Astrocyte of the spinal cord (primary cell): ENCODE measurements at regions not wholly inside any gene's neighbourhood (a gene's known extent, or its start where the extent isn't known, plus 50 kb on each side); places are given as distances from the start of the nearest gene placed in this dataset.
A peak's percentile ranks its signal among the peaks of the same experiment; 100 is the strongest.

ENCODE experiments used
- DNase-seq: peaks from one replicate; pipeline ENCODE4 v3.0.0; 2011; ENCODE audit warnings: low read depth, low spot score
- H3K4me3 ChIP-seq: 2 replicates; pipeline ENCODE4 v1.5.1; 2011; ENCODE audit warnings: low read depth, mild to moderate bottlenecking, low read length, moderate library complexity
- in situ Hi-C: cut with HindIII; loops from 2 replicates; pipeline ENCODE4 v1.10.0; 2017; ENCODE audit warnings: low sequenced_read_pairs
- TF ChIP-seq, protein P1 (sequence below): IDR thresholded peaks from 2 replicates; pipeline ENCODE4 v1.5.1; 2012; ENCODE audit warnings: low read depth, mild to moderate bottlenecking, low read length, inconsistent platforms

GRCh38 chr11:15621565-15621964 lies 506.8 kb downstream of the INSC start:
- in situ Hi-C loops: no loop called here
- DNase-seq: no peak
- H3K4me3 ChIP-seq: no peak overlapping the region
- TF ChIP-seq, protein P1, sequence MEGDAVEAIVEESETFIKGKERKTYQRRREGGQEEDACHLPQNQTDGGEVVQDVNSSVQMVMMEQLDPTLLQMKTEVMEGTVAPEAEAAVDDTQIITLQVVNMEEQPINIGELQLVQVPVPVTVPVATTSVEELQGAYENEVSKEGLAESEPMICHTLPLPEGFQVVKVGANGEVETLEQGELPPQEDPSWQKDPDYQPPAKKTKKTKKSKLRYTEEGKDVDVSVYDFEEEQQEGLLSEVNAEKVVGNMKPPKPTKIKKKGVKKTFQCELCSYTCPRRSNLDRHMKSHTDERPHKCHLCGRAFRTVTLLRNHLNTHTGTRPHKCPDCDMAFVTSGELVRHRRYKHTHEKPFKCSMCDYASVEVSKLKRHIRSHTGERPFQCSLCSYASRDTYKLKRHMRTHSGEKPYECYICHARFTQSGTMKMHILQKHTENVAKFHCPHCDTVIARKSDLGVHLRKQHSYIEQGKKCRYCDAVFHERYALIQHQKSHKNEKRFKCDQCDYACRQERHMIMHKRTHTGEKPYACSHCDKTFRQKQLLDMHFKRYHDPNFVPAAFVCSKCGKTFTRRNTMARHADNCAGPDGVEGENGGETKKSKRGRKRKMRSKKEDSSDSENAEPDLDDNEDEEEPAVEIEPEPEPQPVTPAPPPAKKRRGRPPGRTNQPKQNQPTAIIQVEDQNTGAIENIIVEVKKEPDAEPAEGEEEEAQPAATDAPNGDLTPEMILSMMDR: no peak

- TF ChIP-seq, protein P1: no peak
- DNase-seq: no peak
- in situ Hi-C loops: no loop called here
- H3K4me3 ChIP-seq: no peak overlapping the region
These were observed 507.6 kb downstream of the INSC start for GRCh38 chr11:15622231-15622890.

- TF ChIP-seq, protein P1: no peak
- no peak overlapping the region for H3K4me3 ChIP-seq
- in situ Hi-C loops: no loop called here
- no peak for DNase-seq
These were observed 510.0 kb downstream of the INSC start for GRCh38 chr11:15624701-15625100.

GRCh38 chr11:15625691-15626090 lies 511.0 kb downstream of the INSC start:
- in situ Hi-C loops: no loop called here
- no peak overlapping the region for H3K4me3 ChIP-seq
- DNase-seq: no peak
- TF ChIP-seq, protein P1: no peak

- TF ChIP-seq, protein P1: no peak
- H3K4me3 ChIP-seq: no peak overlapping the region
- peak; percentile 35 for DNase-seq
- in situ Hi-C loops: no loop called here
These were observed 512.8 kb downstream of the INSC start for GRCh38 chr11:15627560-15627959.

- in situ Hi-C loops: no loop called here
- no peak for DNase-seq
- TF ChIP-seq, protein P1: peak; percentile 11
- no peak overlapping the region for H3K4me3 ChIP-seq
These were observed 515.1 kb downstream of the INSC start for GRCh38 chr11:15629690-15630321.
